Activated naive CD8-positive, alpha-beta T cell treated with anti-CD3 and anti-CD28 coated beads, Interleukin-2, amount 50 U/mL, for 16 hours (primary cell): ENCODE measurements at regions not wholly inside any gene's neighbourhood (a gene's known extent, or its start where the extent isn't known, plus 50 kb on each side); places are given as distances from the start of the nearest gene placed in this dataset.

Experiments used
- DNase-seq: peaks from one replicate; pipeline ENCODE4 v3.0.0-alpha.2; 2020; ENCODE audit warnings: low read depth, low spot score

DNA sequence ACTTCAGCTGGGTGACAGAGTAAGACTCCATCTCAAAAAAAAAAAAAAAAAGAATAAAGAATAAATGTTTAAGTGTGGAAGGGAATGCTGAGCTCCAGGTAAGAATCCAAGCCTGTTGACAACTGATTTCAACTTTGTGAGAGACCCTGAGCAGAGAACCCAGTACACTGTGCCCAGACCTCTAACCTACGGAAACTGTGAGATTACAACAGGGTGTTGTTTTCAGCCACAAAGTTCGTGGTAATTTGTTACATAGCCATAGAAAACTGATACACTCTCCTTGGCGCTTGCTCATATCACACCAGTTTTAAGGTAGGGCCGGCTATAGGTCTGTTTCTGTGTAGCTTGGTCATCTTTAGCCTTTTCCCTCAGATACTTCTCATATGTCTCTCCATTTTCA lies 98.4 kb upstream of the PAPOLG start:
- no peak for DNase-seq

DNA sequence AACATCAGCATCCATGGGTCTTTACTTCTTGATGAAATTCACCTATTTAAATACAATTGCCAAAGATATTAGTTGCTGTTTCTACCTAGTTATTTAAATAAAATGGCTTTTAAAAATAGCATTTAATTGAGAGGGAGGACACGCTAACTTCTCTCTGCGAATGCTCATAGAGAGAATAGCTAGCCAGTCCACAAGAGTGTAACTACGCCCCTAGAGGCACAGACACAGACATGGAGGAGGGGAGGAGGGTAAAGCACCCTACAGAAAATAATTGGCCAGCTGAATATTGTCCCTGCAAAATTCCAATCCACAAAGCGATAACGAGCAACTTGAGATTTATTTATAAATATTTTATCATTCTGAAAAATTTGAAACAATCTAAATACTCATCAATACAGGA lies 97.0 kb upstream of the PAPOLG start:
- DNase-seq: no peak

- DNase-seq: no peak
Observed at GRCh38 chr2:60661073-60661738, 94.9 kb upstream of the PAPOLG start.

- DNase-seq: no peak
Observed at GRCh38 chr2:60662781-60663180, 93.3 kb upstream of the PAPOLG start.

GRCh38 chr2:60671966-60672365 lies 84.1 kb upstream of the PAPOLG start:
- DNase-seq: no peak

GRCh38 chr2:60674524-60675165 lies 81.4 kb upstream of the PAPOLG start:
- DNase-seq: peak; percentile 59

GRCh38 chr2:60675301-60675700 lies 80.8 kb upstream of the PAPOLG start:
- DNase-seq: no peak

DNA sequence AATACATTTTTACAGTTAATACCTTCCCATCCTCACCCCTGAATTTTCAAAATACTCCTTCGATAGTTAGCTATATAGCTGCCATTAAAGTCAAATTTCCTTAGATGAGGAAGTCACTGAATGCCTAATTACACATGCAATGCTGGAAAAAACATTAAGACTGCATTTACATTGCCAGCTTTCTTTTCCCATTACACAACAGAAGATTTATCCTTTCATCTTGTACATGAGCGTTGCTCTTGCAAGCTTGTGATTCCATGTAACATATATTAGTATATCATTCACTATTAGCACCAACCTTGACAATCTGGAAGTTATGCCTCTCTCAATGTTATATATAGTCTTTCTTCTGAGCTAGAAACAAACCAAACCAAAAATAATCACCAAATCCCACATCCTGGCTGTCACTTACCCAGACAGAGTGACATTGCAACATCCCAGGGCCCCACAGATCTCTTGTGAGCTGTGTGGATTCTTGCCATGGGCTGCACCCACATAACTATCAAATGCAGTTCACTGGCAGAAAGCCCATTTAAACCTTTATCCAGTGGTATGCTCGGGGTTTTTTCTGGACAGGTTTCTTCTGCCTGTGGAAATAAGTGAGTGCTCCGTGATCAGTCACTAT lies 79.2 kb upstream of the PAPOLG start:
- no peak for DNase-seq

DNA sequence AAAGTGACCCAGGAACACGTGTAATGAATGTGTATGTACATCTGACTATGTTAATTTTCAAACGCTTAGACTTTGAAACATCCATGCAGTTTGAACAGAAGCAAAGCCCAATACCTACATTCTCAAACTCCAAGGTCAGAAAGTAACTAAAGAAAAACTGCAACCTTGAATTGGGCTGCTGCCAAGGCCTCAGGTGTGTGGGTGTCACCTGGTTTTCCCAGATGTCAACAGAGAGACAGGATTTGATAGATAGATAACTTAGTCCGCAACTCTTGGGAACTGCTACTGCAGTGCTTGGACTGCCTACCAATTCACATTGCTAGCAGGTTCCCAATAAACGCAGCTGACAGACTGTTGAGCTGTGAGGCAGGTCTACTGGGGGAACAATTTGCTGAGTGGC lies 78.7 kb upstream of the PAPOLG start:
- no peak for DNase-seq

- no peak for DNase-seq
Observed at GRCh38 chr2:60678551-60678950, 77.5 kb upstream of the PAPOLG start.

GRCh38 chr2:60679036-60679780 lies 76.9 kb upstream of the PAPOLG start:
- no peak for DNase-seq

DNA sequence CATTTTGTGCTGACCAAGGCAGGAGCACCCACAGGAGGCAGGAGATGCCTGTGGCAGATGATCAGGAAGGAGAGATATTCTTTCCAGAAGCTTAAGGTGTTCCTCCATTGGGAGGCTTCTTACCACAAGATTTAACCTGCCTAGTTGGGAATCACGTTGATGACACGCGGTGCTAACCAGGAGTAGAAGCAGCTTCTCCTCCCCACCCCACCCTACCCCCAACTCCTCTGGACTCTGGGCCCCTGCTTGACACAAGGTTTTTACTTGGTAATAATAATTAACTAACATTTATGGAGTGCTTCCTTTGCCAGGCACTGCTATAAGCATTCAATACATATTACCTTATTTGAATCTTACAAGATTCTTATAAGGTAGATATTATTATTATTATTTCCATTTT lies 62.5 kb upstream of the PAPOLG start:
- DNase-seq: no peak

DNA sequence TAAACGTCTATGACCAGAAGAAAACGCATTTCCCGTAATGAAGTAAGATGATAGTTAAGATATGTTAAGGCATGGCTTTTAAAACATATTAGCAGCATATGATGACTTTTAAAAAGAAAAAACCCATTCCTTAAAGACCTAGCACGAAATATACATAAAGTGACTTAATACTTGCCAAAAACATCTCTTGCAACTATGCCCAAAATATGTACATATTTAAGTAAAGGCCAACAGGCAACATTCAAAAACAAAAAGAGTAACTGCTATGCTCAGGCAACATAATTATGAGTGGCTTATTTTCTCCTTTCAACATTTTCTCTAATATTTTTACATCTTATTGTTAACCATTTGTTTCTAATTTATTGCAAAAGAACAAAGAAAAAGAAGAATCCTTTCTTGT lies 60.3 kb upstream of the PAPOLG start:
- DNase-seq: no peak

GRCh38 chr2:60699617-60700016 lies 56.5 kb upstream of the PAPOLG start:
- no peak for DNase-seq

- no peak for DNase-seq
Observed at GRCh38 chr2:60706021-60706420, 50.0 kb upstream of the PAPOLG start.
